Ectodermal cell (in vitro differentiated cells): ENCODE measurements at regions not wholly inside any gene's neighbourhood (a gene's known extent, or its start where the extent isn't known, plus 50 kb on each side); places are given as distances from the start of the nearest gene placed in this dataset.

Experiments used
- H3K27ac ChIP-seq: 2 replicates; pipeline ENCODE4 v1.7.0; 2013; ENCODE audit warnings: mild to moderate bottlenecking, low read depth, low read length; ENCODE audit not compliant: insufficient read depth, poor library complexity, severe bottlenecking
- H3K27me3 ChIP-seq: 2 replicates; pipeline ENCODE4 v1.7.0; 2013; ENCODE audit warnings: mild to moderate bottlenecking, low read length; ENCODE audit not compliant: insufficient read depth, control insufficient read depth, poor library complexity, severe bottlenecking
- H3K36me3 ChIP-seq: one replicate; pipeline ENCODE4 v1.7.0; 2013; ENCODE audit warnings: low read length; ENCODE audit not compliant: control insufficient read depth, insufficient read depth
- H3K4me1 ChIP-seq: one replicate; pipeline ENCODE4 v1.7.0; 2013; ENCODE audit warnings: low read length; ENCODE audit not compliant: control insufficient read depth, insufficient read depth
- H3K4me3 ChIP-seq: 2 replicates; pipeline ENCODE4 v1.7.0; 2013; ENCODE audit warnings: low read depth, low read length, control low read depth; ENCODE audit not compliant: insufficient read depth
- H3K9me3 ChIP-seq: 2 replicates; pipeline ENCODE4 v1.7.0; 2013; ENCODE audit warnings: mild to moderate bottlenecking, low read length, moderate library complexity; ENCODE audit not compliant: control insufficient read depth
- WGBS, 2 experiments: methylation state at CpG; one replicate each; pipeline ENCODE4 v1.1.7; 2013; ENCODE audit warnings: missing lambda C conversion rate in 2 of 2; 5-methylcytosine and 5-hydroxymethylcytosine counted together

GRCh38 chr11:28671274-28671673 lies 563.1 kb downstream of the METTL15 start:
- no peaks in the 10 kb centered on the region for H3K27me3 ChIP-seq
- no peak overlapping the region for H3K27ac ChIP-seq
- no peaks in the 10 kb centered on the region for H3K9me3 ChIP-seq
- no peaks in the 10 kb centered on the region for H3K36me3 ChIP-seq
- no peak overlapping the region for H3K4me3 ChIP-seq
- 88 to 89% methylated on average over 4 of the region's 4 CpGs for WGBS, 2 experiments
- no peaks in the 10 kb centered on the region for H3K4me1 ChIP-seq

GRCh38 chr11:28666632-28667031 lies 558.4 kb downstream of the METTL15 start:
- H3K36me3 ChIP-seq: no peaks in the 10 kb centered on the region
- H3K4me3 ChIP-seq: no peak overlapping the region
- no peak overlapping the region for H3K27ac ChIP-seq
- WGBS, 2 experiments: 88 to 92% methylated on average over 6 of the region's 6 CpGs
- no peaks in the 10 kb centered on the region for H3K27me3 ChIP-seq
- no peaks in the 10 kb centered on the region for H3K9me3 ChIP-seq
- no peaks in the 10 kb centered on the region for H3K4me1 ChIP-seq

- 100% methylated on average over 1 of the region's 1 CpG; no CpG with 5 or more reads in 1 of the 2 experiments for WGBS, 2 experiments
- H3K27ac ChIP-seq: no peak overlapping the region
- no peaks in the 10 kb centered on the region for H3K4me1 ChIP-seq
- no peaks in the 10 kb centered on the region for H3K9me3 ChIP-seq
- H3K4me3 ChIP-seq: no peak overlapping the region
- no peaks in the 10 kb centered on the region for H3K27me3 ChIP-seq
- no peaks in the 10 kb centered on the region for H3K36me3 ChIP-seq
Observed at GRCh38 chr11:28659716-28660348, 551.6 kb downstream of the METTL15 start.

GRCh38 chr11:28657378-28658030 lies 549.3 kb downstream of the METTL15 start:
- Histone ChIP-seq H3K36me3 (no peaks in the 10 kb centered on the region), H3K4me1 (no peaks in the 10 kb centered on the region), H3K4me3 (no peak overlapping the region), H3K9me3 (no peaks in the 10 kb centered on the region), H3K27me3 (no peaks in the 10 kb centered on the region), H3K27ac (no peak overlapping the region)
- 72 to 78% methylated on average over 4 to 5 of the region's 5 CpGs for WGBS, 2 experiments

GRCh38 chr11:28654191-28654590 lies 546.0 kb downstream of the METTL15 start:
- no peaks in the 10 kb centered on the region for H3K4me1 ChIP-seq
- H3K4me3 ChIP-seq: no peak overlapping the region
- no peak overlapping the region for H3K27ac ChIP-seq
- no peaks in the 10 kb centered on the region for H3K27me3 ChIP-seq
- no peaks in the 10 kb centered on the region for H3K36me3 ChIP-seq
- 92 to 96% methylated on average over 3 of the region's 3 CpGs for WGBS, 2 experiments
- no peaks in the 10 kb centered on the region for H3K9me3 ChIP-seq

- H3K4me3 ChIP-seq: no peak overlapping the region
- H3K9me3 ChIP-seq: no peaks in the 10 kb centered on the region
- H3K4me1 ChIP-seq: no peaks in the 10 kb centered on the region
- H3K36me3 ChIP-seq: no peaks in the 10 kb centered on the region
- H3K27ac ChIP-seq: no peak overlapping the region
- H3K27me3 ChIP-seq: no peaks in the 10 kb centered on the region
- WGBS, 2 experiments: 93% methylated on average over 4 to 5 of the region's 5 CpGs
Observed at GRCh38 chr11:28649922-28650321, 541.7 kb downstream of the METTL15 start.

- Histone ChIP-seq H3K4me1 (no peaks in the 10 kb centered on the region), H3K4me3 (no peak overlapping the region), H3K9me3 (no peaks in the 10 kb centered on the region), H3K27ac (no peak overlapping the region), H3K36me3 (no peaks in the 10 kb centered on the region), H3K27me3 (no peaks in the 10 kb centered on the region)
- WGBS, 2 experiments: 94 to 98% methylated on average over 2 of the region's 2 CpGs
Observed at GRCh38 chr11:28636566-28636965, 528.4 kb downstream of the METTL15 start.

GRCh38 chr11:28636033-28636432 lies 527.8 kb downstream of the METTL15 start:
- no peaks in the 10 kb centered on the region for H3K4me1 ChIP-seq
- WGBS, 2 experiments: 90 to 94% methylated on average over 4 of the region's 4 CpGs
- no peaks in the 10 kb centered on the region for H3K9me3 ChIP-seq
- H3K4me3 ChIP-seq: no peak overlapping the region
- H3K27ac ChIP-seq: no peak overlapping the region
- no peaks in the 10 kb centered on the region for H3K27me3 ChIP-seq
- no peaks in the 10 kb centered on the region for H3K36me3 ChIP-seq

GRCh38 chr11:28632338-28632737 lies 524.1 kb downstream of the METTL15 start:
- H3K9me3 ChIP-seq: no peaks in the 10 kb centered on the region
- no peaks in the 10 kb centered on the region for H3K36me3 ChIP-seq
- no peak overlapping the region for H3K27ac ChIP-seq
- H3K27me3 ChIP-seq: no peaks in the 10 kb centered on the region
- 100% methylated on average over 2 of the region's 2 CpGs; no CpG with 5 or more reads in 1 of the 2 experiments for WGBS, 2 experiments
- H3K4me3 ChIP-seq: no peak overlapping the region
- H3K4me1 ChIP-seq: no peaks in the 10 kb centered on the region

- 87 to 100% methylated on average over 1 of the region's 1 CpG for WGBS, 2 experiments
- H3K9me3 ChIP-seq: no peaks in the 10 kb centered on the region
- no peaks in the 10 kb centered on the region for H3K27me3 ChIP-seq
- H3K36me3 ChIP-seq: no peaks in the 10 kb centered on the region
- no peak overlapping the region for H3K27ac ChIP-seq
- no peaks in the 10 kb centered on the region for H3K4me1 ChIP-seq
- H3K4me3 ChIP-seq: no peak overlapping the region
Observed at GRCh38 chr11:28631148-28631547, 523.0 kb downstream of the METTL15 start.
